CD4-positive, alpha-beta memory T cell (primary cell): ENCODE measurements at regions not wholly inside any gene's neighbourhood (a gene's known extent, or its start where the extent isn't known, plus 50 kb on each side); places are given as distances from the start of the nearest gene placed in this dataset.

Experiments
- CTCF ChIA-PET: fragments of 350-600 bp; sonication (Branson Sonifier 250); formaldehyde crosslinking; loops from one replicate; lab custom pipeline; 2021; ENCODE audit warnings: inconsistent platforms; ENCODE audit not compliant: partially characterized antibody; lab: Charles Lee
- POLR2A ChIA-PET: fragments of 350-600 bp; sonication (Branson Sonifier 250); formaldehyde crosslinking; loops from one replicate; lab custom pipeline; 2021; ENCODE audit not compliant: partially characterized antibody; lab: Charles Lee
- DNase-seq, 5 donors: peaks; one replicate each; pipeline versions ENCODE4 v3.0.0 to v3.0.0-alpha.2; 2020 to 2022; ENCODE audit warnings: mixed read lengths in 1 of 5
- H3K27ac ChIP-seq: one replicate; pipeline ENCODE4 v1.7.0; 2013; ENCODE audit warnings: low read depth, low read length
- H3K27me3 ChIP-seq: 2 replicates; pipeline ENCODE4 v1.7.0; 2013; ENCODE audit warnings: mild to moderate bottlenecking, low read length, moderate library complexity; ENCODE audit not compliant: insufficient read depth
- H3K36me3 ChIP-seq: 2 replicates; pipeline ENCODE4 v1.7.0; 2013; ENCODE audit warnings: mild to moderate bottlenecking, low read length, moderate library complexity; ENCODE audit not compliant: insufficient read depth
- H3K4me1 ChIP-seq: 2 replicates; pipeline ENCODE4 v1.7.0; 2013; ENCODE audit warnings: mild to moderate bottlenecking, low read length, moderate library complexity; ENCODE audit not compliant: insufficient read depth
- H3K4me3 ChIP-seq, 2 donors: one replicate each; pipeline ENCODE4 v1.7.0; 2013; ENCODE audit warnings: low read length in 2 of 2, mild to moderate bottlenecking in 1 of 2
- H3K9me3 ChIP-seq, 2 donors: one replicate each; pipeline ENCODE4 v1.7.0; 2013; ENCODE audit warnings: low read length in 2 of 2, control low read depth in 1 of 2; ENCODE audit not compliant: control insufficient read depth in 1 of 2
- H3K27ac Mint-ChIP-seq, 7 donors: one replicate each; pipeline ENCODE4 v1.8.0; 2020 to 2021; ENCODE audit warnings: mixed read lengths in 7 of 7, mild to moderate bottlenecking in 6 of 7, inconsistent platforms in 3 of 7, moderate library complexity in 3 of 7
- H3K27me3 Mint-ChIP-seq, 2 donors: one replicate each; pipeline ENCODE4 v1.8.0; 2020 to 2021; ENCODE audit warnings: mixed read lengths in 2 of 2
- H3K36me3 Mint-ChIP-seq, 2 donors: one replicate each; pipeline ENCODE4 v1.8.0; 2020 to 2021; ENCODE audit warnings: mixed read lengths in 2 of 2, inconsistent platforms in 1 of 2, mild to moderate bottlenecking in 1 of 2
- H3K4me1 Mint-ChIP-seq, 4 donors: one replicate each; pipeline ENCODE4 v1.8.0; 2020 to 2021; ENCODE audit warnings: mixed read lengths in 4 of 4, mild to moderate bottlenecking in 1 of 4
- H3K4me3 Mint-ChIP-seq, 8 donors: one replicate each; pipeline ENCODE4 v1.8.0; 2020 to 2021; ENCODE audit warnings: mixed read lengths in 8 of 8, mild to moderate bottlenecking in 7 of 8, moderate library complexity in 6 of 8, inconsistent platforms in 3 of 8
- H3K9me3 Mint-ChIP-seq, 8 donors: one replicate each; pipeline ENCODE4 v1.8.0; 2020 to 2021; ENCODE audit warnings: mixed read lengths in 8 of 8, mild to moderate bottlenecking in 5 of 8, inconsistent platforms in 3 of 8, moderate library complexity in 1 of 8
- intact Hi-C: fragments of 100-400 bp; cut with micrococcal nuclease; formaldehyde crosslinking; loops from one replicate; pipeline ENCODE4 v1.15.1; 2023

- H3K27me3 ChIP-seq = no peaks in the 10 kb centered on the region
- no peaks in the 10 kb centered on the region for H3K36me3 ChIP-seq
- H3K4me3 ChIP-seq = no peak overlapping the region
- Mint-ChIP-seq H3K36me3 (no peaks in the 10 kb centered on the region), H3K27me3 (peaks cover 5 to 8% of the 10 kb centered on the region in 2 donors), H3K4me1 (no peaks in the 10 kb centered on the region), H3K9me3 (peaks cover 0 to 8% (median 2%) of the 10 kb centered on the region in 8 donors), H3K4me3 (no peak overlapping the region), H3K27ac (no peak overlapping the region)
- ChIA-PET CTCF (interaction anchor here (1.0 to 1.4 kb wide), 2 partner anchors 16 to 165 kb away, joined by 3 read pairs; no protein-coding TSS in a partner anchor), POLR2A (no interaction called here)
- H3K27ac ChIP-seq = no peak overlapping the region
- no peaks in the 10 kb centered on the region for H3K9me3 ChIP-seq
- intact Hi-C loops = no loop called here
- H3K4me1 ChIP-seq = no peaks in the 10 kb centered on the region
- DNase-seq = no peak
Observed at GRCh38 chr5:42020788-42021530, 95.9 kb downstream of the FBXO4 start.

GRCh38 chr5:42021923-42022322, 96.8 kb downstream of the FBXO4 start:
- no peak for DNase-seq
- CTCF ChIA-PET = interaction anchor here (1.0 to 1.4 kb wide), 2 partner anchors 17 to 166 kb away, joined by 3 read pairs; no protein-coding TSS in a partner anchor
- no peaks in the 10 kb centered on the region for H3K36me3 Mint-ChIP-seq
- no peaks in the 10 kb centered on the region for H3K9me3 ChIP-seq
- no peak overlapping the region for H3K27ac ChIP-seq
- H3K36me3 ChIP-seq = no peaks in the 10 kb centered on the region
- H3K4me3 ChIP-seq = no peak overlapping the region
- no peaks in the 10 kb centered on the region for H3K27me3 ChIP-seq
- no peaks in the 10 kb centered on the region for H3K4me1 ChIP-seq
- POLR2A ChIA-PET = no interaction called here
- H3K9me3 Mint-ChIP-seq = peaks cover 0 to 8% (median 2%) of the 10 kb centered on the region in 8 donors
- H3K27me3 Mint-ChIP-seq = peaks cover 7 to 11% of the 10 kb centered on the region in 2 donors
- H3K27ac Mint-ChIP-seq = no peak overlapping the region
- H3K4me1 Mint-ChIP-seq = no peaks in the 10 kb centered on the region
- intact Hi-C loops = no loop called here
- no peak overlapping the region for H3K4me3 Mint-ChIP-seq

GRCh38 chr5:42022383-42022972, 97.4 kb downstream of the FBXO4 start:
- no peaks in the 10 kb centered on the region for H3K4me1 ChIP-seq
- no peaks in the 10 kb centered on the region for H3K36me3 ChIP-seq
- H3K27me3 ChIP-seq = no peaks in the 10 kb centered on the region
- no peak overlapping the region for H3K4me3 Mint-ChIP-seq
- H3K4me3 ChIP-seq = no peak overlapping the region
- intact Hi-C loops = no loop called here
- H3K27ac Mint-ChIP-seq = no peak overlapping the region
- peaks cover 0 to 8% (median 4%) of the 10 kb centered on the region in 8 donors for H3K9me3 Mint-ChIP-seq
- peaks cover 7 to 10% of the 10 kb centered on the region in 2 donors for H3K27me3 Mint-ChIP-seq
- no peak overlapping the region for H3K27ac ChIP-seq
- no peaks in the 10 kb centered on the region for H3K9me3 ChIP-seq
- ChIA-PET CTCF (interaction anchor here (1.0 to 1.4 kb wide), 2 partner anchors 17 to 166 kb away, joined by 3 read pairs; no protein-coding TSS in a partner anchor), POLR2A (no interaction called here)
- H3K36me3 Mint-ChIP-seq = no peaks in the 10 kb centered on the region
- H3K4me1 Mint-ChIP-seq = no peaks in the 10 kb centered on the region
- no peak for DNase-seq

GRCh38 chr5:42026446-42026845, 101.4 kb downstream of the FBXO4 start:
- CTCF ChIA-PET = no interaction called here

GRCh38 chr5:42032137-42032536, 107.1 kb downstream of the FBXO4 start:
- no peak overlapping the region for H3K4me3 Mint-ChIP-seq
- no peak overlapping the region for H3K27ac ChIP-seq
- no peaks in the 10 kb centered on the region for H3K36me3 ChIP-seq
- H3K27me3 ChIP-seq = no peaks in the 10 kb centered on the region
- H3K27ac Mint-ChIP-seq = no peak overlapping the region
- intact Hi-C loops = no loop called here
- H3K4me3 ChIP-seq = no peak overlapping the region
- peaks cover 16 to 19% of the 10 kb centered on the region in 2 donors for H3K27me3 Mint-ChIP-seq
- ChIA-PET POLR2A (no interaction called here), CTCF (no interaction called here)
- no peak for DNase-seq
- no peaks in the 10 kb centered on the region for H3K4me1 ChIP-seq
- H3K9me3 ChIP-seq = no peaks in the 10 kb centered on the region
- no peaks in the 10 kb centered on the region for H3K36me3 Mint-ChIP-seq
- H3K4me1 Mint-ChIP-seq = no peaks in the 10 kb centered on the region
- H3K9me3 Mint-ChIP-seq = peaks cover 0 to 4% (median under 1%) of the 10 kb centered on the region in 8 donors

More at GRCh38 chr5:42026446-42026845, 101.4 kb downstream of the FBXO4 start:
- Histone ChIP-seq H3K27ac (no peak overlapping the region), H3K27me3 (no peaks in the 10 kb centered on the region), H3K9me3 (no peaks in the 10 kb centered on the region), H3K4me1 (no peaks in the 10 kb centered on the region), H3K4me3 (no peak overlapping the region), H3K36me3 (no peaks in the 10 kb centered on the region)
- no peak for DNase-seq
- Mint-ChIP-seq H3K4me1 (no peaks in the 10 kb centered on the region), H3K27me3 (peaks cover 7 to 17% of the 10 kb centered on the region in 2 donors), H3K4me3 (no peak overlapping the region), H3K9me3 (peaks cover 0 to 12% (median 4%) of the 10 kb centered on the region in 8 donors), H3K27ac (no peak overlapping the region), H3K36me3 (no peaks in the 10 kb centered on the region)
- POLR2A ChIA-PET = no interaction called here
- intact Hi-C loops = no loop called here

GRCh38 chr5:42035526-42035925, 110.4 kb downstream of the FBXO4 start:
- CTCF ChIA-PET = no interaction called here
- Mint-ChIP-seq H3K27me3 (peaks cover 14 to 27% of the 10 kb centered on the region in 2 donors), H3K36me3 (no peaks in the 10 kb centered on the region), H3K4me3 (no peak overlapping the region), H3K4me1 (no peaks in the 10 kb centered on the region), H3K27ac (no peak overlapping the region), H3K9me3 (peaks cover 0 to 4% (median 0%) of the 10 kb centered on the region in 8 donors)
- Histone ChIP-seq H3K27ac (no peak overlapping the region), H3K4me3 (no peak overlapping the region), H3K9me3 (no peaks in the 10 kb centered on the region), H3K4me1 (no peaks in the 10 kb centered on the region), H3K27me3 (no peaks in the 10 kb centered on the region), H3K36me3 (no peaks in the 10 kb centered on the region)
- intact Hi-C loops = no loop called here
- POLR2A ChIA-PET = no interaction called here
- DNase-seq = no peak

- no peak overlapping the region for H3K27ac Mint-ChIP-seq
- no peaks in the 10 kb centered on the region for H3K4me1 Mint-ChIP-seq
- H3K4me3 Mint-ChIP-seq = no peak overlapping the region
- POLR2A ChIA-PET = no interaction called here
- H3K27me3 ChIP-seq = no peaks in the 10 kb centered on the region
- no peak overlapping the region for H3K27ac ChIP-seq
- intact Hi-C loops = no loop called here
- no peaks in the 10 kb centered on the region for H3K4me1 ChIP-seq
- H3K36me3 ChIP-seq = no peaks in the 10 kb centered on the region
- no peak overlapping the region for H3K4me3 ChIP-seq
- H3K9me3 ChIP-seq = no peaks in the 10 kb centered on the region
- peaks cover 18 to 33% of the 10 kb centered on the region in 2 donors for H3K27me3 Mint-ChIP-seq
- peaks cover 0 to 4% (median 0%) of the 10 kb centered on the region in 8 donors for H3K9me3 Mint-ChIP-seq
- DNase-seq = no peak
- no peaks in the 10 kb centered on the region for H3K36me3 Mint-ChIP-seq
- CTCF ChIA-PET = interaction anchor here (0.6 to 1.4 kb wide), 2 partner anchors 21 to 180 kb away, joined by 3 to 6 read pairs; no protein-coding TSS in a partner anchor
Observed at GRCh38 chr5:42036379-42036778, 111.3 kb downstream of the FBXO4 start.
